Mammary epithelial cell (primary cell): ENCODE measurements at regions not wholly inside any gene's neighbourhood (a gene's known extent, or its start where the extent isn't known, plus 50 kb on each side); places are given as distances from the start of the nearest gene placed in this dataset.

Experiments
- CTCF ChIP-seq, 2 donors: IDR thresholded peaks in 1 of 2; conservative IDR thresholded peaks in 1 of 2; 2 replicates each; pipeline ENCODE4 v1.5.1; 2011 to 2012; ENCODE audit warnings: inconsistent platforms in 2 of 2, low read length in 2 of 2, mild to moderate bottlenecking in 2 of 2, control low read depth in 1 of 2, low read depth in 1 of 2; ENCODE audit not compliant: insufficient read depth in 1 of 2; ENCODE audit errors: extremely low read depth in 1 of 2
- EZH2 ChIP-seq: IDR thresholded peaks from 2 replicates; pipeline ENCODE4 v1.6.1; 2012; ENCODE audit warnings: low read length, inconsistent platforms, borderline replicate concordance

DNA sequence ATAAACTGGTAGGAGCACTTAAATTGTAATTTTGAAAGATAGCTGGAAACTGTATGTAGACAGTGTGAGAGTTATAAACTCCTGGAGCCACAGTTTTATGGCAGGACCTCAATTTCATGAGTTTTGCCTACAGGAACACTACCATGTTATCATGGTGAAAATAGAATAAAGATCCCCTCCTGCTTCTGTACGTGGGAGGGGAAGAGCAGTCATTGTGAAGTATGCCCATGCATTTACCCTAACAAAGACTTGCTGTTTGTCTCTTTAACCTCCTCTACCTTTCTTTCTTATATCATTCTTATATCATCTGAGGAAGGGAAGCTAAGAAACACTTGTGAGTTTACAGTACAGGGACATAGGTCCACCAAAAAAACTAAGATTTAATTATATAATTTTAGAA is 327.0 kb downstream of the PCDH10 start:
- TF ChIP-seq CTCF (conservative IDR thresholded peaks at IDR 0.05 in 1 of 2, IDR thresholded peaks at IDR 0.05 in 1 of 2; ENCODE audit: extremely low read depth in 1 of 2, insufficient read depth in 1 of 2, low read depth in 1 of 2, low read length in 2 of 2) = no peak
- TF ChIP-seq EZH2 = no peak
